ENCODE measurements at regions not wholly inside any gene's neighbourhood (a gene's known extent, or its start where the extent isn't known, plus 50 kb on each side); places are given as distances from the start of the nearest gene placed in this dataset.

DNA sequence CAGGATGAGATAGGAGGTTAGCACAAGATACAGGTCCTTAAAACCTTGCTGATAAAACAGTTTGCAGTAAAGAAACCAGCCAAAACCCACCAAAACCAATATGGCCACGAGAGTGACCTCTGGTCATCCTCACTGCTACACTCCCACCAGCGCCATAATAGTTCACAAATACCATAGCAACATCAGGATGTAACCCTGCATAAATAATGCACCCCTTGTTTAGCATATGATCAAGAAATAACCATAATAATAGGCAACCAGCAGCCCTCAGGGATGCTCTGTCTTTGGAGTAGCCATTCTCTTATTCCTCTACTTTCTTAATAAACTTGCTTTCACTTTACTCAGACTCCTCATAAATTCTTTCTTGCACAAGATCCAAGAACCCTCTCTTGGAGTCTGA lies 86.9 kb upstream of the PRSS3 start:
- TF ChIP-seq, protein P1, sequence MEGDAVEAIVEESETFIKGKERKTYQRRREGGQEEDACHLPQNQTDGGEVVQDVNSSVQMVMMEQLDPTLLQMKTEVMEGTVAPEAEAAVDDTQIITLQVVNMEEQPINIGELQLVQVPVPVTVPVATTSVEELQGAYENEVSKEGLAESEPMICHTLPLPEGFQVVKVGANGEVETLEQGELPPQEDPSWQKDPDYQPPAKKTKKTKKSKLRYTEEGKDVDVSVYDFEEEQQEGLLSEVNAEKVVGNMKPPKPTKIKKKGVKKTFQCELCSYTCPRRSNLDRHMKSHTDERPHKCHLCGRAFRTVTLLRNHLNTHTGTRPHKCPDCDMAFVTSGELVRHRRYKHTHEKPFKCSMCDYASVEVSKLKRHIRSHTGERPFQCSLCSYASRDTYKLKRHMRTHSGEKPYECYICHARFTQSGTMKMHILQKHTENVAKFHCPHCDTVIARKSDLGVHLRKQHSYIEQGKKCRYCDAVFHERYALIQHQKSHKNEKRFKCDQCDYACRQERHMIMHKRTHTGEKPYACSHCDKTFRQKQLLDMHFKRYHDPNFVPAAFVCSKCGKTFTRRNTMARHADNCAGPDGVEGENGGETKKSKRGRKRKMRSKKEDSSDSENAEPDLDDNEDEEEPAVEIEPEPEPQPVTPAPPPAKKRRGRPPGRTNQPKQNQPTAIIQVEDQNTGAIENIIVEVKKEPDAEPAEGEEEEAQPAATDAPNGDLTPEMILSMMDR (conservative IDR thresholded peaks at IDR 0.05; ENCODE audit: low read depth, low read length), result no peak
- no peak for TF ChIP-seq EZH2 (IDR thresholded peaks at IDR 0.05; ENCODE audit: borderline replicate concordance, low read depth, low read length, poor library complexity, severe bottlenecking)
